K562 (cell line): ENCODE measurements at regions not wholly inside any gene's neighbourhood (a gene's known extent, or its start where the extent isn't known, plus 50 kb on each side); places are given as distances from the start of the nearest gene placed in this dataset.

ENCODE experiments used
- ATAC-seq: fragments of 200-7000 bp; cut with Tn5 transposase; 3 replicates; pipeline ENCODE4 v1.9.1; 2020; ENCODE audit warnings: moderate library complexity
- BruUV-seq: library from RNA; stranded (reverse); fragments of 400-500 nt; replicated peaks from 2 replicates; lab custom pipeline; 2021; lab: Mats Ljungman, UMichigan
- CTCF ChIA-PET: fragments of 300-600 bp; formaldehyde crosslinking; extraction: SDS; loops from one replicate; lab custom pipeline; 2021; ENCODE audit warnings: low intra/inter-chr PET ratio; lab: Yijun Ruan, JAX
- POLR2A ChIA-PET: fragments of 300-600, 350-650 bp; sonication (Branson Sonifier 250); formaldehyde crosslinking; extraction: SDS; loops from one replicate; lab custom pipeline; 2021; ENCODE audit warnings: antibody characterized with exemption, inconsistent platforms; lab: Yijun Ruan, JAX
- DNase-seq, 4 experiments: peaks; one replicate each; pipeline versions ENCODE4 v3.0.0 to v3.0.0-alpha.2; 2011 to 2018; ENCODE audit warnings: low spot score in 3 of 4, mixed read lengths in 3 of 4; ENCODE audit errors: extremely low read depth in 1 of 4
- FAIRE-seq: peaks from 2 replicates; lab custom pipeline; 2011; peaks lifted over from hg19 to GRCh38; lab: Jason Lieb, UNC
- H2AFZ ChIP-seq: 2 replicates; pipeline ENCODE4 v1.6.0; 2011; ENCODE audit warnings: low read depth, low read length, control low read depth, inconsistent platforms
- H3K27ac ChIP-seq: fragments of 200-600 bp; 3 replicates; pipeline ENCODE4 v1.8.0; 2011; ENCODE audit warnings: low read depth, mild to moderate bottlenecking, control low read depth, inconsistent platforms, low read length, moderate library complexity, mixed read lengths; ENCODE audit errors: extremely low read depth
- H3K27me3 ChIP-seq, 2 experiments: fragments of 300-600 bp in 1 of 2; 2 replicates in 1 of 2; 3 replicates in 1 of 2; pipeline versions ENCODE4 v1.6.0 to v1.8.0; 2011; ENCODE audit warnings: inconsistent platforms in 2 of 2, low read length in 2 of 2, mild to moderate bottlenecking in 1 of 2, mixed read lengths in 1 of 2, moderate library complexity in 1 of 2; ENCODE audit not compliant: control insufficient read depth in 2 of 2, insufficient read depth in 2 of 2
- H3K36me3 ChIP-seq: fragments of 300-600 bp; 3 replicates; pipeline ENCODE4 v1.8.0; 2011; ENCODE audit warnings: mild to moderate bottlenecking, low read length, inconsistent platforms; ENCODE audit not compliant: control insufficient read depth, insufficient read depth
- H3K4me1 ChIP-seq, 2 experiments: fragments of 200-600 bp in 1 of 2; replicated peaks in 1 of 2; 2 replicates in 1 of 2; 3 replicates in 1 of 2; pipeline versions ENCODE4 v1.5.1 to v1.8.0; 2011; ENCODE audit warnings: inconsistent platforms in 2 of 2, low read length in 2 of 2, mild to moderate bottlenecking in 1 of 2, mixed read lengths in 1 of 2, moderate library complexity in 1 of 2; ENCODE audit not compliant: control insufficient read depth in 2 of 2, insufficient read depth in 2 of 2
- H3K4me2 ChIP-seq: 2 replicates; pipeline ENCODE4 v1.6.1; 2011; ENCODE audit warnings: low read length, control low read depth, inconsistent platforms, mixed read lengths; ENCODE audit not compliant: insufficient read depth
- H3K4me3 ChIP-seq: fragments of 200-600 bp; sonication (generic), shearing (Covaris generic); 2 replicates; pipeline ENCODE4 v1.5.1; 2016; ENCODE audit warnings: control low read depth, inconsistent platforms
- H3K79me2 ChIP-seq: fragments of 200-600 bp; 3 replicates; pipeline ENCODE4 v1.8.0; 2011; ENCODE audit warnings: low read length, inconsistent platforms; ENCODE audit not compliant: control insufficient read depth, insufficient read depth
- H3K9ac ChIP-seq, 2 experiments: 2 replicates each; pipeline versions ENCODE4 v1.6.0 to v1.6.1; 2011; ENCODE audit warnings: low read depth in 2 of 2, low read length in 2 of 2, control low read depth in 1 of 2, inconsistent platforms in 1 of 2, mild to moderate bottlenecking in 1 of 2, mixed read lengths in 1 of 2; ENCODE audit not compliant: insufficient read depth in 1 of 2
- H3K9me1 ChIP-seq: one replicate; pipeline ENCODE4 v1.6.0; 2011; ENCODE audit warnings: inconsistent platforms, mild to moderate bottlenecking, low read length, moderate library complexity; ENCODE audit not compliant: control insufficient read depth, insufficient read depth
- H3K9me3 ChIP-seq: replicated peaks from 2 replicates; pipeline ENCODE4 v1.5.1; 2011; ENCODE audit warnings: low read depth, low read length, inconsistent platforms; ENCODE audit not compliant: control insufficient read depth, insufficient read depth
- H4K20me1 ChIP-seq: replicated peaks from 2 replicates; pipeline ENCODE4 v1.6.1; 2011; ENCODE audit warnings: low read length, inconsistent platforms, mixed read lengths; ENCODE audit not compliant: control insufficient read depth, insufficient read depth
- ARID1B ChIP-seq: fragments of 450-650 bp; IDR thresholded peaks from 2 replicates; pipeline ENCODE4 v1.6.1; 2016; ENCODE audit warnings: antibody characterized with exemption, mild to moderate bottlenecking, inconsistent platforms
- CBFA2T2 ChIP-seq: fragments of 450-650 bp; conservative IDR thresholded peaks from 2 replicates; pipeline ENCODE4 v1.6.1; 2017; ENCODE audit warnings: mild to moderate bottlenecking
- CBFA2T3 ChIP-seq: fragments of 450-650 bp; IDR thresholded peaks from 2 replicates; pipeline ENCODE4 v1.6.1; 2017
- CXXC5 ChIP-seq: fragments of 250-450 bp; sonication (Bioruptor Pico); IDR thresholded peaks from 2 replicates; pipeline ENCODE4 v1.8.0; 2022; ENCODE audit warnings: inconsistent platforms, mild to moderate bottlenecking, moderate library complexity
- DPF2 ChIP-seq: fragments of 450-650 bp; IDR thresholded peaks from 2 replicates; pipeline ENCODE4 v1.6.1; 2016
- EZH2 ChIP-seq: IDR thresholded peaks from 2 replicates; pipeline ENCODE4 v1.6.1; 2012; ENCODE audit warnings: low read depth, mild to moderate bottlenecking, inconsistent platforms, low read length, borderline replicate concordance
- GATA2 ChIP-seq: sonication (generic); formaldehyde crosslinking; IDR thresholded peaks from 2 replicates; pipeline ENCODE4 v1.4.0; 2020; ENCODE audit warnings: mild to moderate bottlenecking, missing genetic modification reagents
- HMGN3 ChIP-seq: IDR thresholded peaks from 2 replicates; pipeline ENCODE4 v1.6.1; 2011; ENCODE audit warnings: borderline replicate concordance, low read depth, mild to moderate bottlenecking, mixed read lengths, low read length; ENCODE audit not compliant: insufficient read length; ENCODE audit errors: extremely low read depth
- IRF2 ChIP-seq: sonication (generic); formaldehyde crosslinking; IDR thresholded peaks from 2 replicates; pipeline ENCODE4 v1.8.1; 2022; ENCODE audit warnings: mild to moderate bottlenecking, missing genetic modification reagents
- JUND ChIP-seq, 2 experiments: IDR thresholded peaks; 2 replicates in 1 of 2; 3 replicates in 1 of 2; pipeline ENCODE4 v1.6.1; 2011; ENCODE audit warnings: borderline replicate concordance in 2 of 2, low read depth in 2 of 2, low read length in 2 of 2, improper control_type of control experiment in 1 of 2, missing biosample characterization in 1 of 2, missing genetic modification characterization in 1 of 2, missing genetic modification reagents in 1 of 2
- MEIS2 ChIP-seq: fragments of 450-650 bp; IDR thresholded peaks from 2 replicates; pipeline ENCODE4 v1.6.1; 2014; ENCODE audit warnings: mild to moderate bottlenecking; ENCODE audit not compliant: partially characterized antibody
- RCOR1 ChIP-seq, 2 experiments: IDR thresholded peaks; 2 replicates each; pipeline ENCODE4 v1.6.1; 2012; ENCODE audit warnings: low read depth in 2 of 2, low read length in 2 of 2, borderline replicate concordance in 1 of 2, improper control_type of control experiment in 1 of 2
- STAT5B ChIP-seq: fragments of 250-450 bp; sonication (Bioruptor Pico); IDR thresholded peaks from 2 replicates; pipeline ENCODE4 v1.8.0; 2021; ENCODE audit warnings: mild to moderate bottlenecking, inconsistent platforms
- TAL1 ChIP-seq: fragments of 450-650 bp; IDR thresholded peaks from 2 replicates; pipeline ENCODE4 v1.6.1; 2016; ENCODE audit warnings: mild to moderate bottlenecking
- TCF3 ChIP-seq: sonication (generic); formaldehyde crosslinking; IDR thresholded peaks from 2 replicates; pipeline ENCODE4 v1.4.0; 2020; ENCODE audit warnings: mild to moderate bottlenecking, missing genetic modification reagents
- TCF7L2 ChIP-seq: fragments of 150-350 bp; IDR thresholded peaks from 2 replicates; pipeline ENCODE4 v1.6.1; 2016; ENCODE audit warnings: low read depth, mild to moderate bottlenecking, low read length, moderate library complexity
- TRIM24 ChIP-seq, 2 experiments: fragments of 450-650 bp; IDR thresholded peaks; 2 replicates each; pipeline ENCODE4 v1.6.1; 2016
- ZNF41 ChIP-seq: fragments of 250-450 bp; sonication (Bioruptor Pico); conservative IDR thresholded peaks from 2 replicates; pipeline ENCODE4 v1.4.0; 2020; ENCODE audit warnings: mild to moderate bottlenecking
- ZNF695 ChIP-seq: fragments of 450-650 bp; formaldehyde crosslinking; IDR thresholded peaks from 2 replicates; pipeline ENCODE4 v1.4.0; 2020; ENCODE audit warnings: mild to moderate bottlenecking, moderate library complexity
- ZNF77 ChIP-seq: fragments of 250-450 bp; sonication (Bioruptor Pico); IDR thresholded peaks from 2 replicates; pipeline ENCODE4 v1.5.0; 2020
- WGBS: fragments of 100-300 bp; shearing (Covaris generic); methylation state at CpG from one replicate; pipeline ENCODE4 v1.1.6; 2016; ENCODE audit warnings: low coverage, mixed read lengths; ENCODE audit not compliant: insufficient coverage; ENCODE audit errors: missing lambda C conversion rate; 5-methylcytosine and 5-hydroxymethylcytosine counted together
- in situ Hi-C: fragments of 300-500 bp; cut with MboI; formaldehyde crosslinking; loops from 4 replicates; pipeline ENCODE4 v1.15.0; 2018; ENCODE audit warnings: inconsistent platforms, mixed read lengths
- intact Hi-C: fragments of 100-400 bp; cut with micrococcal nuclease; formaldehyde crosslinking; loops from 2 replicates; pipeline ENCODE4 v1.14.2; 2022
- TF ChIP-seq, protein P1 (sequence below): sonication (generic); formaldehyde crosslinking; IDR thresholded peaks from 2 replicates; pipeline ENCODE4 v1.8.1; 2023; ENCODE audit warnings: mild to moderate bottlenecking, missing genetic modification reagents

DNA sequence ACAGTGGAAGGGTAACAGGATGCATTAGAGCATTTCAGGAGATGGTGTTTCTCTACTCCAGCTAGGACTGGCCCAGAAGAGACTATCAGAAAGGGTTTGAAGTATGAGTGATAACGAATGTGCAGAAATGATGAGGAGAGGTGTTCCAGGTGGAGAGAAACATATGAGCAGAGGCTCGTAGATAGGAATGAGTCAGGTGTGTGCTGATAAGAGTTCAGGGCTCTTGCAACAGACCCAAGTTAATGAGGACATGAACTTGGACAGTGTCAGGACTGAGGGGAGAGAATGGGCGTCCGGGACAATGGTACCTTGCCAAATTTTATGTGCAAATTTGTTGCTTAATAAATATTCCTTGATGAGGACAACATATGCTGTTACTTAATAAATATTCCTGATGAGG is 183.9 kb upstream of the NFIA start:
- Histone ChIP-seq H3K4me1 (peaks cover 0 to 17% of the 10 kb centered on the region in 2 experiments; a peak in 3 of 5 replicates), H3K36me3 (no peaks in the 10 kb centered on the region), H3K27me3 (no peaks in the 10 kb centered on the region), H4K20me1 (no peaks in the 10 kb centered on the region), H3K4me2 (no peak overlapping the region), H2AFZ (no peak overlapping the region), H3K9me1 (no peaks in the 10 kb centered on the region), H3K4me3 (no peak overlapping the region), H3K79me2 (no peaks in the 10 kb centered on the region), H3K9ac (no peak overlapping the region), H3K9me3 (no peaks in the 10 kb centered on the region), H3K27ac (no peak overlapping the region)
- DNase-seq (peak in 3 of 4 experiments; percentile 14 to 31 (median 20)), FAIRE-seq (no peak), ATAC-seq (peak; percentile 49; the same call in 2 of the 3 replicates)
- ChIA-PET CTCF (no interaction called here), POLR2A (no interaction called here)
- intact Hi-C loops (no loop called here), in situ Hi-C loops (no loop called here)
- WGBS: 15% methylated on average over 4 of the region's 4 CpGs
- no TSS peak for BruUV-seq
- TF ChIP-seq ARID1B (peak; percentile 30; the same call in 1 of the 2 replicates), RCOR1 (IDR thresholded peaks at IDR 0.05; ENCODE audit: borderline replicate concordance in 1 of 2, low read depth in 2 of 2, low read length in 2 of 2) (no peak), TCF3 (CRISPR knock-in tag) (peak; percentile 24; the same call in 1 of the 2 replicates), DPF2 (0 out of 2 replicates have a peak, but pooled peaks have one; percentile 40), TAL1 (peak; percentile 57; the same call in 1 of the 2 replicates), ZNF41 (CRISPR knock-in tag) (no peak), ZNF695 (no peak), TCF7L2 (no peak), CBFA2T3 (peak; percentile 80), MEIS2 (no peak), ZNF77 (no peak), GATA2 (CRISPR knock-in tag) (no peak), CXXC5 (0 out of 2 replicates have a peak, but pooled peaks have one; percentile 32), IRF2 (no peak), JUND (IDR thresholded peaks at IDR 0.05; ENCODE audit: borderline replicate concordance, low read depth, low read length) (peak; percentile 17; the same call in 1 of the 2 replicates), JUND (tag; IDR thresholded peaks at IDR 0.05; ENCODE audit: borderline replicate concordance, low read depth, low read length) (no peak; the same call in 2 of the 3 replicates), CBFA2T2 (peak; percentile 68), STAT5B (CRISPR knock-in tag) (no peak), HMGN3 (no peak), EZH2 (no peak), TRIM24 (IDR thresholded peaks at IDR 0.05) (peak; percentile 66 to 76; a peak in 3 of 4 replicates)
- TF ChIP-seq, protein P1, sequence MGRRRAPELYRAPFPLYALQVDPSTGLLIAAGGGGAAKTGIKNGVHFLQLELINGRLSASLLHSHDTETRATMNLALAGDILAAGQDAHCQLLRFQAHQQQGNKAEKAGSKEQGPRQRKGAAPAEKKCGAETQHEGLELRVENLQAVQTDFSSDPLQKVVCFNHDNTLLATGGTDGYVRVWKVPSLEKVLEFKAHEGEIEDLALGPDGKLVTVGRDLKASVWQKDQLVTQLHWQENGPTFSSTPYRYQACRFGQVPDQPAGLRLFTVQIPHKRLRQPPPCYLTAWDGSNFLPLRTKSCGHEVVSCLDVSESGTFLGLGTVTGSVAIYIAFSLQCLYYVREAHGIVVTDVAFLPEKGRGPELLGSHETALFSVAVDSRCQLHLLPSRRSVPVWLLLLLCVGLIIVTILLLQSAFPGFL: no peak
